Mucosa of descending colon (tissue), 3 donors: ENCODE measurements at regions not wholly inside any gene's neighbourhood (a gene's known extent, or its start where the extent isn't known, plus 50 kb on each side); places are given as distances from the start of the nearest gene placed in this dataset.

ENCODE experiments used
- ATAC-seq: fragments of 200-7000 bp; cut with Tn5 transposase; one replicate; pipeline ENCODE4 v1.9.1; 2020; ENCODE audit warnings: mild to moderate bottlenecking, moderate library complexity
- DNase-seq, 3 donors: peaks; one replicate each; pipeline ENCODE4 v3.0.0-alpha.2; 2020
- H3K36me3 ChIP-seq: fragments of 200-600 bp; one replicate; pipeline ENCODE4 v1.8.0; 2021; ENCODE audit warnings: low read depth, mild to moderate bottlenecking
- H3K4me1 ChIP-seq: fragments of 200-600 bp; one replicate; pipeline ENCODE4 v1.8.0; 2021; ENCODE audit warnings: low read depth, mild to moderate bottlenecking
- H3K4me3 ChIP-seq: fragments of 200-600 bp; one replicate; pipeline ENCODE4 v1.8.0; 2021; ENCODE audit warnings: mild to moderate bottlenecking
- H3K9me3 ChIP-seq: fragments of 200-600 bp; one replicate; pipeline ENCODE4 v1.8.0; 2021; ENCODE audit warnings: mild to moderate bottlenecking
- intact Hi-C, 2 donors: fragments of 100-400 bp; cut with DNase I in 1 of 2; cut with micrococcal nuclease in 1 of 2; formaldehyde crosslinking; loops; one replicate each; pipeline versions ENCODE4 v1.11.0 to v1.11.1; 2022; cut with DNase I, micrococcal nuclease
- TF ChIP-seq, protein P1 (sequence below): fragments of 200-600 bp; IDR thresholded peaks from one replicate; pipeline ENCODE4 v1.8.0; 2022; ENCODE audit warnings: antibody characterized with exemption, mild to moderate bottlenecking
- donor health status: DM: no; HTN: no; CAD: no; lungs with moderate emphysema.
- donor health status: DM: no; HTN: no; CAD: no.
- donor health status: DM: no; HTN: yes; CAD: no.

GRCh38 chr3:79937567-79937966 lies 169.8 kb upstream of the ROBO1 start:
- ATAC-seq = no peak
- intact Hi-C loops = no loop called here

DNA sequence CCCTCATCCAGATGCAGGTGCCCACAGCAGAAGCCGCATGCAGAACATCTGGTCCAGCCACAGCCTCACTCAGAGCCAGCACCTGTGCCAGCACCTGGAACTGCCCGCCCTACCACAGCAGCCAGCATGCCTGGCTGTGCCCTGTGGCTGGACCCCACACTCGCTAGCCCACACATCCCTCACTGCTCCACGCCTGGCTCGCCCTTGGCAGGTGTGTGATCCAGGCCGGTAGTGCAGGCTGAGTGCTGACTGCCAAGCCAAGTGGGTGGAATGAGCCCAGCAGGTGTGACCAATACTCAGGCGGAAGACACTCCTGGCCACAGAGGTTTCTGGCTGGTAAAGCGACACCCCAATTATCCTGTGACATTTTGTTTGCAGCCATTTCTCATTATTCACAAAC lies 162.4 kb upstream of the ROBO1 start:
- TF ChIP-seq, protein P1, sequence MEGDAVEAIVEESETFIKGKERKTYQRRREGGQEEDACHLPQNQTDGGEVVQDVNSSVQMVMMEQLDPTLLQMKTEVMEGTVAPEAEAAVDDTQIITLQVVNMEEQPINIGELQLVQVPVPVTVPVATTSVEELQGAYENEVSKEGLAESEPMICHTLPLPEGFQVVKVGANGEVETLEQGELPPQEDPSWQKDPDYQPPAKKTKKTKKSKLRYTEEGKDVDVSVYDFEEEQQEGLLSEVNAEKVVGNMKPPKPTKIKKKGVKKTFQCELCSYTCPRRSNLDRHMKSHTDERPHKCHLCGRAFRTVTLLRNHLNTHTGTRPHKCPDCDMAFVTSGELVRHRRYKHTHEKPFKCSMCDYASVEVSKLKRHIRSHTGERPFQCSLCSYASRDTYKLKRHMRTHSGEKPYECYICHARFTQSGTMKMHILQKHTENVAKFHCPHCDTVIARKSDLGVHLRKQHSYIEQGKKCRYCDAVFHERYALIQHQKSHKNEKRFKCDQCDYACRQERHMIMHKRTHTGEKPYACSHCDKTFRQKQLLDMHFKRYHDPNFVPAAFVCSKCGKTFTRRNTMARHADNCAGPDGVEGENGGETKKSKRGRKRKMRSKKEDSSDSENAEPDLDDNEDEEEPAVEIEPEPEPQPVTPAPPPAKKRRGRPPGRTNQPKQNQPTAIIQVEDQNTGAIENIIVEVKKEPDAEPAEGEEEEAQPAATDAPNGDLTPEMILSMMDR = no peak
- no peaks in the 10 kb centered on the region for H3K4me1 ChIP-seq
- H3K4me3 ChIP-seq = no peak overlapping the region
- intact Hi-C loops = no loop called here
- no peaks in the 10 kb centered on the region for H3K36me3 ChIP-seq
- ATAC-seq (no peak), DNase-seq (no peak)
- no peaks in the 10 kb centered on the region for H3K9me3 ChIP-seq

More at GRCh38 chr3:79937567-79937966, 169.8 kb upstream of the ROBO1 start:
- no peak overlapping the region for H3K4me3 ChIP-seq
- no peaks in the 10 kb centered on the region for H3K4me1 ChIP-seq
- TF ChIP-seq, protein P1 = no peak
- no peaks in the 10 kb centered on the region for H3K36me3 ChIP-seq
- no peaks in the 10 kb centered on the region for H3K9me3 ChIP-seq
- no peak for DNase-seq

GRCh38 chr3:79928687-79929408 lies 161.1 kb upstream of the ROBO1 start:
- intact Hi-C loops = no loop called here
- TF ChIP-seq, protein P1 = no peak
- ATAC-seq (no peak), DNase-seq (no peak)
- Histone ChIP-seq H3K9me3 (no peaks in the 10 kb centered on the region), H3K4me1 (no peaks in the 10 kb centered on the region), H3K4me3 (no peak overlapping the region), H3K36me3 (no peaks in the 10 kb centered on the region)

DNA sequence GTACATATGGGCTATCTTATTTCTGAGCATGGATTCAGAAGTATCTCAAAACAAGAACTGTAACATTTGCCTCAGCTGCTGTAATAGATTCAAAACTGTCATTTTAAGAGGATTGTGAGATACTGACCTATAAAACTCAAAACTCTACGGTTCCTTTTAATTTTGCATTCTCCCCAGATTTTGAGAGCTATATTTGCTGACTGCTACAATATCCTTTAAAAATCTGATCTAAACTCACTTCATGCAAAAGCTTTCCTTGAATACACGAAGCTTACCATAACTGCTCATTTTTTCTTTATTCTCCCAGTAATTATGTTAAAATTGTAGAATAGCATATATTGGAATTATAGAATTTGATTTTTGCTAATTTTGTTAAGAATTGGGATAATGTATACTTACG lies 158.7 kb upstream of the ROBO1 start:
- DNase-seq = no peak
- Histone ChIP-seq H3K4me1 (no peaks in the 10 kb centered on the region), H3K9me3 (no peaks in the 10 kb centered on the region), H3K36me3 (no peaks in the 10 kb centered on the region), H3K4me3 (no peak overlapping the region)
- TF ChIP-seq, protein P1 = no peak
- no peak for ATAC-seq
- intact Hi-C loops = no loop called here

DNA sequence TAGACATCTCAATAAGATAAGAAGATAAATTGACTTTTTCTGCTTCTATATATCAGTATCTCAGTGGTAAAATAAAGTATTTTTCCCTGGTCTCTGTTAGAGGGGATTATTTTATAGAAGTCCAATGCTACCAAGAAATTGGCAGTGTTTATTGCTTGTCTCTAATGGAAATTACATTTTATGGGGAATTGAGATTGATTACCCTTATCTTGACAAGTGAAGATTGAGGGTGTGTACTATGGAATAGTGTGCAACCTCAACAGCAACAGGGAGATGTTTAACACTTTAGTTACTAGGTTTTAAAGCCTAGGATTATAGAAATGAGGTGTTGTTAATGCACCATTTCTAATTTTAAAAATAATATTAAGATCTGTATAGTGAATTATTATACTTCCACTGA lies 154.8 kb upstream of the ROBO1 start:
- no peaks in the 10 kb centered on the region for H3K9me3 ChIP-seq
- ATAC-seq (no peak), DNase-seq (no peak)
- TF ChIP-seq, protein P1 = no peak
- intact Hi-C loops = no loop called here
- no peaks in the 10 kb centered on the region for H3K36me3 ChIP-seq
- no peak overlapping the region for H3K4me3 ChIP-seq
- no peaks in the 10 kb centered on the region for H3K4me1 ChIP-seq

GRCh38 chr3:79917561-79917960 lies 149.8 kb upstream of the ROBO1 start:
- intact Hi-C loops = no loop called here
- TF ChIP-seq, protein P1 = no peak

More at GRCh38 chr3:79917561-79917960, 149.8 kb upstream of the ROBO1 start:
- no peak for ATAC-seq
- Histone ChIP-seq H3K4me3 (no peak overlapping the region), H3K36me3 (no peaks in the 10 kb centered on the region), H3K4me1 (no peaks in the 10 kb centered on the region), H3K9me3 (no peaks in the 10 kb centered on the region)
- no peak for DNase-seq
